ENCODE measurements at regions not wholly inside any gene's neighbourhood (a gene's known extent, or its start where the extent isn't known, plus 50 kb on each side); places are given as distances from the start of the nearest gene placed in this dataset.

GRCh38 chr9:13569602-13570067 is 290.1 kb upstream of the MPDZ start:
- Histone ChIP-seq H3K27me3 (ENCODE audit: control insufficient read depth in 3 of 3, insufficient read depth in 3 of 3, low read length in 3 of 3) (no peaks in the 10 kb centered on the region), H3K4me3 (ENCODE audit: low read length in 3 of 3) (no peak overlapping the region), H3K27ac (ENCODE audit: low read depth, low read length) (peak overlapping the region; percentile 64), H3K9me3 (ENCODE audit: control insufficient read depth in 3 of 3, low read length in 3 of 3) (no peaks in the 10 kb centered on the region), H3K9ac (ENCODE audit: low read depth in 1 of 3, low read length in 3 of 3) (no peak overlapping the region), H3K4me1 (ENCODE audit: control insufficient read depth in 3 of 3, insufficient read depth in 3 of 3, low read length in 3 of 3) (peaks cover 10 to 15% (median 10%) of the 10 kb centered on the region in 3 donors), H3K36me3 (ENCODE audit: control insufficient read depth in 3 of 3, insufficient read depth in 3 of 3, low read length in 3 of 3) (no peaks in the 10 kb centered on the region)

- no peaks in the 10 kb centered on the region for H3K27me3 ChIP-seq (ENCODE audit: control insufficient read depth in 3 of 3, insufficient read depth in 3 of 3, low read length in 3 of 3)
Measured at GRCh38 chr9:13568841-13569601, 289.5 kb upstream of the MPDZ start.

DNA sequence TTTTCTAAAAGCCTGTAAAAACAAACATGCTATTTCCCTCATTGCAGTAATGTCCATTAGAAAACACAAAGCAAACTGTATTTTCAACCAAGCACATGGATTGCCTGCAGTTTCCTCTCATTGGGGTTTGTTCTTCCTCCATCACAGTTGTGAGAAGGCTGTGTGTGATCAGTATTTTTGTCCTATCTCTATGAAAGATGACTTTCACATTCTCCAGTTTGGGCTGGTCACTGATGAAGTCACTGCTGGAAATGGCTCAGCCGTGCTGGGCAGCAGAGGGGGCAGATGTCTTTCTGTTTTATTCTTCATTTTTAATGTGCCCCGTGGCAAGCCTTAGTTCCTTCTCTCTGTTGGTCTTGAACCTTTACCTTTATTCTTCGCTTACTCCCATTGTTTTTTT is 288.9 kb upstream of the MPDZ start:
- Histone ChIP-seq H3K4me3 (ENCODE audit: low read length in 3 of 3) (peak overlapping the region; percentile 36 to 66 (median 46)), H3K27me3 (ENCODE audit: control insufficient read depth in 3 of 3, insufficient read depth in 3 of 3, low read length in 3 of 3) (no peaks in the 10 kb centered on the region), H3K27ac (ENCODE audit: low read depth, low read length) (peak overlapping the region; percentile 64), H3K9me3 (ENCODE audit: control insufficient read depth in 3 of 3, low read length in 3 of 3) (no peaks in the 10 kb centered on the region), H3K36me3 (ENCODE audit: control insufficient read depth in 3 of 3, insufficient read depth in 3 of 3, low read length in 3 of 3) (no peaks in the 10 kb centered on the region), H3K9ac (ENCODE audit: low read depth in 1 of 3, low read length in 3 of 3) (peak overlapping the region; percentile 26 to 77 (median 68)), H3K4me1 (ENCODE audit: control insufficient read depth in 3 of 3, insufficient read depth in 3 of 3, low read length in 3 of 3) (peaks cover 10 to 15% (median 10%) of the 10 kb centered on the region in 3 donors)

More at GRCh38 chr9:13568841-13569601, 289.5 kb upstream of the MPDZ start:
- Histone ChIP-seq H3K36me3 (ENCODE audit: control insufficient read depth in 3 of 3, insufficient read depth in 3 of 3, low read length in 3 of 3) (no peaks in the 10 kb centered on the region), H3K4me3 (ENCODE audit: low read length in 3 of 3) (peak overlapping the region; percentile 36 to 66 (median 46)), H3K27ac (ENCODE audit: low read depth, low read length) (peak overlapping the region; percentile 64), H3K9ac (ENCODE audit: low read depth in 1 of 3, low read length in 3 of 3) (peak overlapping the region; percentile 26 to 77 (median 68)), H3K4me1 (ENCODE audit: control insufficient read depth in 3 of 3, insufficient read depth in 3 of 3, low read length in 3 of 3) (peaks cover 10 to 15% (median 10%) of the 10 kb centered on the region in 3 donors), H3K9me3 (ENCODE audit: control insufficient read depth in 3 of 3, low read length in 3 of 3) (no peaks in the 10 kb centered on the region)

GRCh38 chr9:13567833-13568232 is 288.3 kb upstream of the MPDZ start:
- H3K4me3 ChIP-seq (ENCODE audit: low read length in 3 of 3) = no peak overlapping the region
- H3K9me3 ChIP-seq (ENCODE audit: control insufficient read depth in 3 of 3, low read length in 3 of 3) = no peaks in the 10 kb centered on the region
- no peak overlapping the region for H3K9ac ChIP-seq (ENCODE audit: low read depth in 1 of 3, low read length in 3 of 3)
- H3K27ac ChIP-seq (ENCODE audit: low read depth, low read length) = peak overlapping the region; percentile 64
- no peaks in the 10 kb centered on the region for H3K27me3 ChIP-seq (ENCODE audit: control insufficient read depth in 3 of 3, insufficient read depth in 3 of 3, low read length in 3 of 3)
- no peaks in the 10 kb centered on the region for H3K36me3 ChIP-seq (ENCODE audit: control insufficient read depth in 3 of 3, insufficient read depth in 3 of 3, low read length in 3 of 3)
- H3K4me1 ChIP-seq (ENCODE audit: control insufficient read depth in 3 of 3, insufficient read depth in 3 of 3, low read length in 3 of 3) = peaks cover 10 to 15% (median 10%) of the 10 kb centered on the region in 3 donors

DNA sequence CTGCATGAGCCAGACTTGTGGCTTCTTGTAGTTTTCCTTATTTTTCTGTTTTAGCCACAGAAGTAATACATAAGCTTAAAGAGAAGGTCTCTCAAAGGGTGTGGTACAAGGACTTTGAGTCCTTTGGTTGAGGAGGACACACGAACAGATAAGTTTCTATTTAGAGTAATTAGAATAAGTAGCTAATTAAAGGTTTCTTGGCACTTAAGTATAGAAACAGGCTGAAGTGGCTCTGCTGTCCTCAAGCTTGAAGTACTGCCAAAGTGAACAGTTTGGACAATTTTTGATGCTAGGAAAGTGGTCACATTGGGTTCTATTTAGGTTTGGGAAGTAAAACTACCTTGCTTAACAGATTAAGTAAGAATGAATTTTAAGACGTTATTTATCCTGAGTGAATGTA is 278.3 kb upstream of the MPDZ start:
- H3K27ac ChIP-seq (ENCODE audit: low read depth, low read length) = no peak overlapping the region
- no peaks in the 10 kb centered on the region for H3K27me3 ChIP-seq (ENCODE audit: control insufficient read depth in 3 of 3, insufficient read depth in 3 of 3, low read length in 3 of 3)
- no peak overlapping the region for H3K9ac ChIP-seq (ENCODE audit: low read depth in 1 of 3, low read length in 3 of 3)
- peaks cover 0 to 8% (median 3%) of the 10 kb centered on the region in 3 donors for H3K4me1 ChIP-seq (ENCODE audit: control insufficient read depth in 3 of 3, insufficient read depth in 3 of 3, low read length in 3 of 3)
- no peaks in the 10 kb centered on the region for H3K36me3 ChIP-seq (ENCODE audit: control insufficient read depth in 3 of 3, insufficient read depth in 3 of 3, low read length in 3 of 3)
- no peaks in the 10 kb centered on the region for H3K9me3 ChIP-seq (ENCODE audit: control insufficient read depth in 3 of 3, low read length in 3 of 3)
- no peak overlapping the region for H3K4me3 ChIP-seq (ENCODE audit: low read length in 3 of 3)

GRCh38 chr9:13556656-13557055 is 277.2 kb upstream of the MPDZ start:
- Histone ChIP-seq H3K9ac (ENCODE audit: low read depth in 1 of 3, low read length in 3 of 3) (no peak overlapping the region), H3K36me3 (ENCODE audit: control insufficient read depth in 3 of 3, insufficient read depth in 3 of 3, low read length in 3 of 3) (no peaks in the 10 kb centered on the region), H3K27ac (ENCODE audit: low read depth, low read length) (no peak overlapping the region), H3K4me3 (ENCODE audit: low read length in 3 of 3) (no peak overlapping the region), H3K27me3 (ENCODE audit: control insufficient read depth in 3 of 3, insufficient read depth in 3 of 3, low read length in 3 of 3) (no peaks in the 10 kb centered on the region), H3K4me1 (ENCODE audit: control insufficient read depth in 3 of 3, insufficient read depth in 3 of 3, low read length in 3 of 3) (peaks cover 0 to 8% (median 3%) of the 10 kb centered on the region in 3 donors), H3K9me3 (ENCODE audit: control insufficient read depth in 3 of 3, low read length in 3 of 3) (no peaks in the 10 kb centered on the region)

DNA sequence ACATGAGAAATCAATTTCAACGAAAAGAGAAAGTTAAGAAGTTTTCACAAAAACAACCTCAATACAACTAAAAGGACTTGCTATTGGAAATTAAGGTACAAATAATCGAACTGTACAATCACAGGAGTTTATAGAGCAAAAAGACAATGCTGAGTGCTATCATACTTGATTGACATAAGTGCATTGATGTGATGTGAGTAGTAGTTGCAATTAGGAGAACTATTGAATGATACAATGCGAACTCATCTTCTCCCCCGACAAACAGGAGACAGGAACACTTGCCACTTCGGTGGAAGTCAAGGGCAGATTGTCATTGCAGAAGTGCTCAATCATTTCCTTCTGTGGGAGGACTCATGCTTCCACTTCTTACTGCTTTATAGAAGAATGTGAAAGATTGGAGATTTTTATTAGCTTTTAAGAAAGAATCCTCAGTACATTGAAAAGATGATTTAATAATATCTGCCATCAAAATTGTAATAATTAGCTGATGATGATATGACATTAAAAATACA is 276.6 kb upstream of the MPDZ start:
- H3K9ac ChIP-seq (ENCODE audit: low read depth in 1 of 3, low read length in 3 of 3) = no peak overlapping the region
- no peak overlapping the region for H3K27ac ChIP-seq (ENCODE audit: low read depth, low read length)

GRCh38 chr9:13555516-13555915 is 276.0 kb upstream of the MPDZ start:
- Histone ChIP-seq H3K4me3 (ENCODE audit: low read length in 3 of 3) (no peak overlapping the region), H3K27ac (ENCODE audit: low read depth, low read length) (no peak overlapping the region), H3K9ac (ENCODE audit: low read depth in 1 of 3, low read length in 3 of 3) (no peak overlapping the region), H3K9me3 (ENCODE audit: control insufficient read depth in 3 of 3, low read length in 3 of 3) (no peaks in the 10 kb centered on the region), H3K4me1 (ENCODE audit: control insufficient read depth in 3 of 3, insufficient read depth in 3 of 3, low read length in 3 of 3) (peaks cover 0 to 8% (median 3%) of the 10 kb centered on the region in 3 donors), H3K36me3 (ENCODE audit: control insufficient read depth in 3 of 3, insufficient read depth in 3 of 3, low read length in 3 of 3) (no peaks in the 10 kb centered on the region), H3K27me3 (ENCODE audit: control insufficient read depth in 3 of 3, insufficient read depth in 3 of 3, low read length in 3 of 3) (no peaks in the 10 kb centered on the region)

More for the DNA sequence above, 276.6 kb upstream of the MPDZ start:
- H3K27me3 ChIP-seq (ENCODE audit: control insufficient read depth in 3 of 3, insufficient read depth in 3 of 3, low read length in 3 of 3) = no peaks in the 10 kb centered on the region
- no peaks in the 10 kb centered on the region for H3K9me3 ChIP-seq (ENCODE audit: control insufficient read depth in 3 of 3, low read length in 3 of 3)
- H3K36me3 ChIP-seq (ENCODE audit: control insufficient read depth in 3 of 3, insufficient read depth in 3 of 3, low read length in 3 of 3) = no peaks in the 10 kb centered on the region
- H3K4me1 ChIP-seq (ENCODE audit: control insufficient read depth in 3 of 3, insufficient read depth in 3 of 3, low read length in 3 of 3) = peaks cover 0 to 8% (median 3%) of the 10 kb centered on the region in 3 donors
- H3K4me3 ChIP-seq (ENCODE audit: low read length in 3 of 3) = no peak overlapping the region

DNA sequence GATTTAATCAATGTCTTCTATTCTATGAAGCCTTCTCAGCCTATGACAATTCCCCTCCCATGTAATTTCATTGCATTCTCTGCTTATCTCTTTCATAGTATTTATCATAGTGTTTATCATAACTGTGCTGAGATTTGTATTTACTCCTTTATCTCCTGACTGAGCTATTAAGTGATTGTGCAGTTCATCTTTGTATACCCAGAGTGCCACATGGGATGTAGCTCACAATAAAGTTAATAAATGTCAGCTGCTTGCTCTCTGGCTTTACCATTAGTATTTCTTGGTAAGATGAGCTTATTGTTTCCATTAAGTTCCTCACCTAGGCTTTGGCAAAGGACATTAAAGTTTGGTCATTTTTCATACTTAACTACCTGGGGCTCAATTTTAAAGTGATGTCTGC is 275.1 kb upstream of the MPDZ start:
- H3K36me3 ChIP-seq (ENCODE audit: control insufficient read depth in 3 of 3, insufficient read depth in 3 of 3, low read length in 3 of 3) = no peaks in the 10 kb centered on the region
- no peak overlapping the region for H3K27ac ChIP-seq (ENCODE audit: low read depth, low read length)
- H3K4me3 ChIP-seq (ENCODE audit: low read length in 3 of 3) = no peak overlapping the region
- no peaks in the 10 kb centered on the region for H3K27me3 ChIP-seq (ENCODE audit: control insufficient read depth in 3 of 3, insufficient read depth in 3 of 3, low read length in 3 of 3)
- peaks cover 0 to 8% (median 3%) of the 10 kb centered on the region in 3 donors for H3K4me1 ChIP-seq (ENCODE audit: control insufficient read depth in 3 of 3, insufficient read depth in 3 of 3, low read length in 3 of 3)
- no peaks in the 10 kb centered on the region for H3K9me3 ChIP-seq (ENCODE audit: control insufficient read depth in 3 of 3, low read length in 3 of 3)
- no peak overlapping the region for H3K9ac ChIP-seq (ENCODE audit: low read depth in 1 of 3, low read length in 3 of 3)

DNA sequence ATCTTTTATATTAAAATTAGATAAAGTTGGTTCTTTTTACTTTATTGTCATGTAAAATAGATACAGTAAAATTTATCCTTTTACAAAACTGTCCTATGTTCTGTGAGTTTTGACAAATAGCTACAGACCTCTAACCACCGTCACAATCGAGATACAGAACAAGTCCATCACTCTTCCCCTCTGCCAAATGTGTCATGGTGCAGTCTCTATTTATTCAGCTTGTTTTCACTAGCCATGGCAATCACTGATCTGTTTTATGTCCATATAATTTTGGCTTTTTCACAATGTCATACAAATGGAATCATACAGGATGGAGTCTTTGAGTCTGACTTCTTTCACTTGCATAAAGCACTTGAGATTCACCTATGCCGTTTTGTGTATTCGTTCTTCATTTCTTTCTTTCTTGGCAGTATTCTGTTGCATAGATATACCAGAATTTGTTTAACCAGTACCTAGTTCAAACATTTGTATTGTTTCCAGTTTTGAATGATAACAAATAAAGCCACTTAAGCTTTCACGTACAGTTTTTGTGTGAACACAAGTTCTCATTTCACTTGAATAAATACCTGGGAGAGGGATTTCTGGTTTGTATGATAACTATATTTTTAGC is 273.2 kb upstream of the MPDZ start:
- no peaks in the 10 kb centered on the region for H3K27me3 ChIP-seq (ENCODE audit: control insufficient read depth in 3 of 3, insufficient read depth in 3 of 3, low read length in 3 of 3)
- no peak overlapping the region for H3K27ac ChIP-seq (ENCODE audit: low read depth, low read length)
- peaks cover 0 to 5% (median 3%) of the 10 kb centered on the region in 3 donors for H3K4me1 ChIP-seq (ENCODE audit: control insufficient read depth in 3 of 3, insufficient read depth in 3 of 3, low read length in 3 of 3)
- no peaks in the 10 kb centered on the region for H3K9me3 ChIP-seq (ENCODE audit: control insufficient read depth in 3 of 3, low read length in 3 of 3)
- no peak overlapping the region for H3K9ac ChIP-seq (ENCODE audit: low read depth in 1 of 3, low read length in 3 of 3)
- no peaks in the 10 kb centered on the region for H3K36me3 ChIP-seq (ENCODE audit: control insufficient read depth in 3 of 3, insufficient read depth in 3 of 3, low read length in 3 of 3)
- no peak overlapping the region for H3K4me3 ChIP-seq (ENCODE audit: low read length in 3 of 3)

Data from skeletal muscle tissue (tissue), 3 donors.